RCC 7860 (cell line): ENCODE measurements at regions not wholly inside any gene's neighbourhood (a gene's known extent, or its start where the extent isn't known, plus 50 kb on each side); places are given as distances from the start of the nearest gene placed in this dataset.

Source experiments
- DNase-seq: peaks from one replicate; pipeline ENCODE4 v3.0.0-alpha.2; 2015; ENCODE audit warnings: low spot score
- FAIRE-seq: peaks from 2 replicates; lab custom pipeline; 2012; peaks lifted over from hg19 to GRCh38; lab: Jason Lieb, UNC

DNA sequence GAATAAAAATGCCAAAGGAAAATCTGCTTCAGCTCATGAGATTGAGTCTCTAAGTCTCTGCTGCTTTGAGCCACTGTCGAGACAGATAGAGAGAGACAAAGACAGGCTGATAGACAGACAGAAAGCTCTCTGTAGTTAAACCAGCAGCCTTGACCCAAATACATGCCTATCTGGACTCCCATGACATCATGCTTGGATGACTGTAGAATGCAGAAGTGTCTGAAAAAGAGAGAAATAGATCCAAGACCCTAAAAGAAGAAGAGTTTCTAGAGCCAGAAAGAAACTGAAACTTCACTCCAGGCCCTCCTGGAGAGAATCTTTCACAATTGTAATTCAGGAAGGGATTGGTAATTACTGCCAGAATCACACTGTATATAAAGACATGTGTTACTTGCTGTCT is 122.6 kb upstream of the PLXNC1 start:
- FAIRE-seq (no peak), DNase-seq (no peak)

DNA sequence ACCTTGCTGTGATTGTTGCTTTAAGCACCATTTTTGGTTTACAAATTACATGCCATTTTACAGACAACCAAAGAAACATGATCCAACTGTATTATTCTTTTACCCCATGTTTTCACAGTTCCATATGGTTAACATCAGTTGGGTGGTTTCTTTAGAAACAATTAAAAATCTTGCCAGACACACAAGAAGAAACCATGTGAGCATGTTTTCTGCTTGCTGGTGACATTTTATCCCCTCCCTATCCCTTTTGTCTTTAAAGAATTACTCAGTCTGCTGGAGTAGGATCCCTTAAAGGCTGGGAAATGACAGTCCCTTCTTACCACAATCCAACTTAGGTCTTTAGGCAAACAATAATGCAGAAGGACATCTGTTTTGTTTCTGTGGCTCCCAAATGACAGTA is 121.8 kb upstream of the PLXNC1 start:
- no peak for FAIRE-seq
- no peak for DNase-seq

DNA sequence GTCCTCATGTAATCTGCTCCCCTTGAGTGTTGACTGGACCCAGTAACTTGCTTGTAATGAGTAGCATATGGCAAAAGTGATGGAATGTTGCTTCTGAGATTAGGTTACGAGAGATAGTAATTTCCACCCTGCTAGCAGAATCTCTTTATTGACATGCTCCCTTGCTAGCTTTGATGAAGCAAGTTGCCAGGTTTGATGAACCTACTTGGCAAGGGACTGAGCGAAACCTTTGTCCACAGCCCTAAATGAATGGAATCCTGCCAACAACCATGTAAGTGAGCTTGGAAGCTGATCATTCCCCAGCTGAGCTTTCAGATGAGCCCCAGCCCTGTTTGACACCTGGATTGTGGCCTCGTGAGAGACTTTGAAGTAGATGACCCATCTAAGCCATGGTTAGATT is 120.8 kb upstream of the PLXNC1 start:
- FAIRE-seq (no peak), DNase-seq (no peak)

GRCh38 chr12:94031763-94032162 is 116.6 kb upstream of the PLXNC1 start:
- FAIRE-seq (no peak), DNase-seq (no peak)

DNA sequence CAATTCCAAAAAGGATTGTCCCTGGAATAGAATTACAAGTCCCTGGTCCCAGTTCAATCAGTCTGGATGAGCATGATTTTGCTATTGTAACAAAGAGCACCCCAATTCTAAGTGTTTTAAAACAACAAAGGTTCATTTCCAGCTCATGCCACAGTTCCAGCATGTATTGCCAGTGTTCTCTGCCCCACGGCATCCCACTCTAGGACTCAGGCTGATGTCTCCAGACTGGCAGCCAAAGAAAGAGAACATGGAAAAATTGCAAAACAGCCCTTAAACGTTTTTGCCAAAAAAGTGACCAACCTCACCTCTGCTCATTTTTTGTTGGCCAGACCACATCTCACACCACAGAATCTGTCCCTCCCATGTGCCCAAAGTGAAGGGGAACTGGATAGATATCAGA is 116.0 kb upstream of the PLXNC1 start:
- DNase-seq (no peak), FAIRE-seq (no peak)

GRCh38 chr12:94033101-94033500 is 115.3 kb upstream of the PLXNC1 start:
- DNase-seq, result no peak
- no peak for FAIRE-seq

- DNase-seq, result no peak
- no peak for FAIRE-seq
Observed at GRCh38 chr12:94033784-94034183, 114.6 kb upstream of the PLXNC1 start.

GRCh38 chr12:94037444-94037843 is 110.9 kb upstream of the PLXNC1 start:
- DNase-seq, result no peak
- no peak for FAIRE-seq

- DNase-seq (no peak), FAIRE-seq (no peak)
Observed at GRCh38 chr12:94038605-94039004, 109.8 kb upstream of the PLXNC1 start.

DNA sequence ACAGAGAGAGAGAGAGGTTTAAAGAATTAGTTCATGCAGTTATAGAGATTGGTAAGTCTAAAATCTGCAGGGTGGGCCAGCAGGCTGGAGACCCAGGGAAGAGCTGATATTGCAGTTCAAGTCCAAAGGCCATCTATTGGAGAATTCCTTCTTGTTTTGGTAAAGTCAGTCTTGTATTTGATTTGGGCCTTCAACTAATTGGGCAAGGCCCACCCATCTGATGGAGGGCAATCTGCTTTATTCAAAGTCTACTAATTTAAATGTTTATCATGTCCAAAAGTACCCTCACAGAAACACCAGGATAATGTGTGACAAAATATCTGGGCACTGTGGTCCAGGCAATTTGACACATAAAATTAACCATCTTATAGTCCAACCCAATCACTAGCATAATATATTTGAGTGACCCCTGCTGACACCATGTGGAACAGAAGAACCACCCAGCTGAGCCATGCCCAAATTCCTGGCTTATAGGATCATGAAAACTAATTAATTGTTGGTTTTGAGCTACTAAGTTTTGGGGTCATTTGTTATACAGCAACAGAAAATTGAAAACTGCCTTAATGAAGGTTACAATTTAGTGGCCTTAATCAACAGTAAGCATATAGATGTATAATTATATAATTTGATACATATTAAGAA is 109.1 kb upstream of the PLXNC1 start:
- no peak for DNase-seq
- no peak for FAIRE-seq

DNA sequence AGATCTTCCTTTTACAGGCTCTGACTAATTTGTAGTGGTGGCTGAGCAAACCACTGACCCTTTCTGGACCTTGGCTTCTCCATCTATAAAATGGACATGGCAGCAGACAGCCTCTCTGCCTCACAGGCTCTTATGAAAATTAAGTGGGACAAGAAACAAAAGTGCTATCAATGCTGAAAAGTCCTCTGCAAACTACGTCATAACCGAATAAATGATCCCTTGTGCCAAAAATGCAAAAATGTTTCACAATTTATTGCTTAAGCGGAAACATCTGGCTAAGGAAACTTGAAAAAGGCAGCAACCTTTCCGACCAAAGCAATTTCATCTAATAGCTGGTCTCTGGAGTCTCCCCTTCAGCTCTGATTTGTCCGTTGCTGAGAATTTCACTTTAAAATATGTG is 108.5 kb upstream of the PLXNC1 start:
- no peak for FAIRE-seq
- no peak for DNase-seq

- DNase-seq, result no peak
- FAIRE-seq, result no peak
Observed at GRCh38 chr12:94041850-94042249, 106.5 kb upstream of the PLXNC1 start.

GRCh38 chr12:94042321-94042720 is 106.1 kb upstream of the PLXNC1 start:
- FAIRE-seq, result no peak
- DNase-seq, result no peak

GRCh38 chr12:94046626-94047410 is 101.6 kb upstream of the PLXNC1 start:
- FAIRE-seq (no peak), DNase-seq (no peak)

DNA sequence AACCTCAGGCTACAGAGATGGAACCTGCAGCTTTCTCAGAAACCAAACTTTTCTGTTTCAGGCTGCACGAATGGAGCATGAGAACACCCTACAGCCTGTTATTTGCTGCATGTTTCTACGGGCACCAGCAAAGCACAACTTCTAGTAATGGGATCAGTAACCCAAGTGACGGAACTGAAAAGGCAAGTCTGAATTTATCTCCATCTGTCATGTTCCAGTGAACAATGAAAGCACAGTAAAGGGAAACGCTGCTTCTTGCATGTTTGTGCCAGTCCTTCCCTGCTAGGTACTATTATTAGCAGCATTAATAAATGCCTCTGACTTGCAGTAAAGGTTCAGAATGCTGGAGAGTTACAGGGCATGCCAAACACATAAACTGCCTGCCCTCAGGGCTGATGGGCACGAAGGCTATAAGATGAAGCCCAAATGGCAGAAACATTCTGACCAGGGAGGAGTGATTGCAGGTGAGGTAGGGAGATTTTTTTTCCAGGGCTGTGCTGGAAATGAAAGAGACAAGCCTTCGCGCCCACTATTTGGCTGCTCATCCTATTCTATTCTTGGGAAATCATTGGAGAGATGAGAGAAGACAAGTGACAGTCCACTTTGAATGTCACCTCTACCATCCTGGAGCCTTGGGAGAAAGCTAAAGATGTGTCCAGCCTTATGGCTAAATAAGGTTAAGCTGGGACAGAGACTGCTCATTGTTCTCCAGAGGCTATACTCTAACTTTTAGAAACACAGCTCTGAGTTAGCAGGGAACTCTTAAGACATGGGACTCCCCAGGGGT is 100.4 kb upstream of the PLXNC1 start:
- DNase-seq (no peak), FAIRE-seq (no peak)

GRCh38 chr12:94048757-94049156 is 99.6 kb upstream of the PLXNC1 start:
- no peak for DNase-seq
- FAIRE-seq, result no peak

DNA sequence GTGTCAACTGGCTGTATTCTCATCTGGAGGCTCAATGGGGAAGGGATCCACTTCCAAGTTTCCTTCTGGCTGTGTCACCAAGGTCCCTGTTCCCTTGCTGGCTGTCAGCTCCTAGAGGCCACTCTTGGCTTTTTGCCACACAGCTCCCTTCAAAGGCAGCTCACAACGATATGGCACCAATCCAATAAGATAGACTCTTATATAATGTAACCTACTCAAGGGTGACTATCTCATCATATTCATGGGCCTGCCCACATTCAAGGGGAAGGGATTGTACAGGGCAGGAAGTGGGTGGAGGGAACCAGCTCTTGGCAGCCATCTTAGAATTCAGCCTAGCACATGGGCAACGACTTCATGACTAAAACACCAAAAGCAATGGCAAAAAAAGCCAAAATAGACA is 98.7 kb upstream of the PLXNC1 start:
- no peak for FAIRE-seq
- DNase-seq, result no peak

DNA sequence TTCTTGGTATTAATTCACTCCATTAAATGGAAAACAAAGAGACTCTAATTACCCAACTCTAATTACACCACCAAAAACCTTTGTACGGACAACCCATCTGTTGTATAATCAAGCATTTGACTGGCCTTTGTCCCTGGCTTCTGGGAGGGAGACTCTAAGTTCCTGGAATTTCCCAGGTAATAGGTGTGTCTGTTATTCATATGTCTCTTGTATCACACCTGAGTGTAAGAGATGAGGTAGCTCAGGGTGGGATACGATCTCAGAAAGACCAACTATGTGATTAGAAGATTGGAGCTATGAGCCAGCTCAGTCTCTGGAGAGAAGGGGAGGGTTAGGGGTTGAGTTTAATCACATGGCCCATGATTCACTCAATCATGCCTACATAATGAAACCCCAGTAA is 94.7 kb upstream of the PLXNC1 start:
- no peak for DNase-seq
- FAIRE-seq, result no peak

DNA sequence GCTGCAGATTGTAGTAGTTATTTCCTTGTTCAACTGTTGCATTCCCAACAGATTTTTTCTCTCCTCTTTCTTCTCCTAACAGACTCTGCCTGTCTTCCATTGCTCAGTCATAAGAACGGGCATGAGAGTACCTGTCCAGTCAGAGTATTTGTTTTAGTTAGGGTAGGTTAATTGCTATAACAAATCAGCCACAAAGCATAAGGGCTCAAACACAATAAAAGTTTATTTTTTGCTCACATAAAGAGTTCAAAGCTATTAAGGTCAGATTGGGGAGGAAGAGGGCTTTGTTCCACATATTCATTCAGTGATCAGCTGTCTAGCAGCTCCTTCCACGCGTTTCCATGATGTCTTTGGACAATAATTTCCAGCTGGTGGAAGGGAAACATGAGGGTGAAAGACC is 92.8 kb upstream of the PLXNC1 start:
- DNase-seq (no peak), FAIRE-seq (no peak)

GRCh38 chr12:94056419-94057158 is 91.8 kb upstream of the PLXNC1 start:
- DNase-seq, result no peak

More at GRCh38 chr12:94056419-94057158, 91.8 kb upstream of the PLXNC1 start:
- FAIRE-seq, result no peak
